H9 (cell line): ENCODE measurements at regions not wholly inside any gene's neighbourhood (a gene's known extent, or its start where the extent isn't known, plus 50 kb on each side); places are given as distances from the start of the nearest gene placed in this dataset.

ENCODE experiments used
- DNase-seq: peaks from one replicate; pipeline ENCODE4 v3.0.0-alpha.2; 2017
- H2AFZ ChIP-seq: one replicate; pipeline ENCODE4 v1.6.1; 2013; ENCODE audit warnings: mild to moderate bottlenecking, low read length, control low read depth, moderate library complexity
- H2AK5ac ChIP-seq: 2 replicates; pipeline ENCODE4 v1.6.1; 2013; ENCODE audit warnings: low read length, control low read depth, mixed read lengths; ENCODE audit not compliant: insufficient read length
- H2BK120ac ChIP-seq: one replicate; pipeline ENCODE4 v1.6.1; 2013; ENCODE audit warnings: low read depth, mild to moderate bottlenecking, low read length, control low read depth, inconsistent platforms; ENCODE audit not compliant: poor library complexity, severe bottlenecking
- H2BK12ac ChIP-seq: 2 replicates; pipeline ENCODE4 v1.6.1; 2013; ENCODE audit warnings: low read length, control low read depth, mixed read lengths, low read depth; ENCODE audit not compliant: insufficient read length
- H2BK15ac ChIP-seq: 2 replicates; pipeline ENCODE4 v1.6.1; 2013; ENCODE audit warnings: low read depth, low read length, control low read depth
- H2BK20ac ChIP-seq: one replicate; pipeline ENCODE4 v1.6.1; 2013; ENCODE audit warnings: low read depth, mild to moderate bottlenecking, low read length, control low read depth, inconsistent platforms; ENCODE audit not compliant: poor library complexity, severe bottlenecking
- H2BK5ac ChIP-seq: 2 replicates; pipeline ENCODE4 v1.6.1; 2013; ENCODE audit warnings: low read length, control low read depth, mixed read lengths; ENCODE audit not compliant: insufficient read length
- H3K14ac ChIP-seq: 2 replicates; pipeline ENCODE4 v1.6.1; 2013; ENCODE audit warnings: low read length, control low read depth; ENCODE audit not compliant: insufficient read depth
- H3K18ac ChIP-seq: 2 replicates; pipeline ENCODE4 v1.6.1; 2013; ENCODE audit warnings: low read depth, mild to moderate bottlenecking, mixed read lengths, low read length, control low read depth; ENCODE audit not compliant: insufficient read length
- H3K23ac ChIP-seq: 2 replicates; pipeline ENCODE4 v1.6.1; 2013; ENCODE audit warnings: low read length, control low read depth, mixed read lengths, low read depth; ENCODE audit not compliant: insufficient read length
- H3K23me2 ChIP-seq: 2 replicates; pipeline ENCODE4 v1.6.1; 2013; ENCODE audit warnings: low read depth, mild to moderate bottlenecking, mixed read lengths, low read length, control low read depth; ENCODE audit not compliant: insufficient read length, poor library complexity, severe bottlenecking
- H3K27ac ChIP-seq: 2 replicates; pipeline ENCODE4 v1.5.1; 2013; ENCODE audit warnings: low read length, control low read depth, mixed read lengths, low read depth; ENCODE audit not compliant: insufficient read length
- H3K27me3 ChIP-seq: 2 replicates; pipeline ENCODE4 v1.6.1; 2013; ENCODE audit warnings: low read length, control low read depth, inconsistent platforms; ENCODE audit not compliant: insufficient read depth
- H3K4ac ChIP-seq: 2 replicates; pipeline ENCODE4 v1.6.1; 2013; ENCODE audit warnings: low read depth, mild to moderate bottlenecking, control low read depth, inconsistent platforms, low read length, moderate library complexity
- H3K4me1 ChIP-seq: 2 replicates; pipeline ENCODE4 v1.6.1; 2013; ENCODE audit warnings: low read length, control low read depth, inconsistent platforms; ENCODE audit not compliant: insufficient read depth
- H3K4me2 ChIP-seq: 2 replicates; pipeline ENCODE4 v1.6.1; 2013; ENCODE audit warnings: low read length, control low read depth, mixed read lengths; ENCODE audit not compliant: insufficient read length, insufficient read depth
- H3K56ac ChIP-seq: 2 replicates; pipeline ENCODE4 v1.6.1; 2013; ENCODE audit warnings: low read depth, mild to moderate bottlenecking, mixed read lengths, low read length, control low read depth; ENCODE audit not compliant: insufficient read length
- H3K79me1 ChIP-seq: 2 replicates; pipeline ENCODE4 v1.6.1; 2013; ENCODE audit warnings: low read depth, mild to moderate bottlenecking, moderate library complexity, low read length, control low read depth, inconsistent platforms; ENCODE audit not compliant: insufficient read depth, poor library complexity, severe bottlenecking
- H3K79me2 ChIP-seq: 2 replicates; pipeline ENCODE4 v1.6.1; 2013; ENCODE audit warnings: low read length, control low read depth, inconsistent platforms; ENCODE audit not compliant: insufficient read depth
- H3K9ac ChIP-seq: 2 replicates; pipeline ENCODE4 v1.6.1; 2013; ENCODE audit warnings: low read length, control low read depth, mixed read lengths; ENCODE audit not compliant: insufficient read length; ENCODE audit errors: extremely low read depth
- H3K9me3 ChIP-seq: one replicate; pipeline ENCODE4 v1.6.1; 2013; ENCODE audit warnings: low read depth, low read length, inconsistent platforms; ENCODE audit not compliant: control insufficient read depth
- H3T11ph ChIP-seq: one replicate; pipeline ENCODE4 v1.6.1; 2013; ENCODE audit warnings: mild to moderate bottlenecking, low read length, control low read depth, inconsistent platforms
- H4K20me1 ChIP-seq: one replicate; pipeline ENCODE4 v1.6.1; 2013; ENCODE audit not compliant: control insufficient read depth, insufficient read length, insufficient read depth
- H4K5ac ChIP-seq: 2 replicates; pipeline ENCODE4 v1.6.1; 2013; ENCODE audit warnings: low read depth, mild to moderate bottlenecking, mixed read lengths, low read length, control low read depth; ENCODE audit not compliant: insufficient read length
- H4K8ac ChIP-seq: replicated peaks from 2 replicates; pipeline ENCODE4 v1.6.1; 2013; ENCODE audit warnings: low read length, control low read depth, mixed read lengths, low read depth; ENCODE audit not compliant: insufficient read length
- H4K91ac ChIP-seq: 2 replicates; pipeline ENCODE4 v1.6.1; 2013; ENCODE audit warnings: low read depth, mild to moderate bottlenecking, moderate library complexity, mixed read lengths, low read length, control low read depth; ENCODE audit not compliant: insufficient read length
- H3K27ac Mint-ChIP-seq, 3 experiments: 2 replicates in 2 of 3; 3 replicates in 1 of 3; pipeline ENCODE4 v1.8.0; 2020 to 2021; ENCODE audit warnings: mixed read lengths in 3 of 3, mild to moderate bottlenecking in 1 of 3, moderate library complexity in 1 of 3
- H3K27me3 Mint-ChIP-seq: 2 replicates; pipeline ENCODE4 v1.8.0; 2021; ENCODE audit warnings: low read depth, mild to moderate bottlenecking, moderate library complexity, mixed read lengths
- H3K36me3 Mint-ChIP-seq, 3 experiments: 2 replicates in 2 of 3; 3 replicates in 1 of 3; pipeline ENCODE4 v1.8.0; 2020 to 2021; ENCODE audit warnings: low read depth in 3 of 3, mixed read lengths in 3 of 3; ENCODE audit not compliant: insufficient read depth in 1 of 3
- H3K4me1 Mint-ChIP-seq, 2 experiments: 2 replicates each; pipeline ENCODE4 v1.8.0; 2020; ENCODE audit warnings: mixed read lengths in 2 of 2
- H3K4me3 Mint-ChIP-seq, 2 experiments: 2 replicates in 1 of 2; 3 replicates in 1 of 2; pipeline ENCODE4 v1.8.0; 2020 to 2021; ENCODE audit warnings: mild to moderate bottlenecking in 2 of 2, mixed read lengths in 2 of 2, moderate library complexity in 1 of 2
- H3K9me3 Mint-ChIP-seq, 2 experiments: 2 replicates in 1 of 2; 3 replicates in 1 of 2; pipeline ENCODE4 v1.8.0; 2020; ENCODE audit warnings: mild to moderate bottlenecking in 2 of 2, mixed read lengths in 2 of 2, moderate library complexity in 1 of 2
- WGBS: extraction: QIAGEN DNeasy Blood & Tissue Kit; methylation state at CpG from one replicate; pipeline ENCODE4 v1.1.7; 2013; ENCODE audit warnings: missing lambda C conversion rate, low lambda C conversion rate, mixed read lengths; ENCODE audit not compliant: insufficient read length; ENCODE audit errors: extremely low coverage; 5-methylcytosine and 5-hydroxymethylcytosine counted together
- TF ChIP-seq, protein P1 (sequence below): fragments of 200-600 bp; sonication (generic); conservative IDR thresholded peaks from 3 replicates; pipeline ENCODE4 v1.8.0; 2021; ENCODE audit warnings: antibody characterized with exemption, mild to moderate bottlenecking

DNA sequence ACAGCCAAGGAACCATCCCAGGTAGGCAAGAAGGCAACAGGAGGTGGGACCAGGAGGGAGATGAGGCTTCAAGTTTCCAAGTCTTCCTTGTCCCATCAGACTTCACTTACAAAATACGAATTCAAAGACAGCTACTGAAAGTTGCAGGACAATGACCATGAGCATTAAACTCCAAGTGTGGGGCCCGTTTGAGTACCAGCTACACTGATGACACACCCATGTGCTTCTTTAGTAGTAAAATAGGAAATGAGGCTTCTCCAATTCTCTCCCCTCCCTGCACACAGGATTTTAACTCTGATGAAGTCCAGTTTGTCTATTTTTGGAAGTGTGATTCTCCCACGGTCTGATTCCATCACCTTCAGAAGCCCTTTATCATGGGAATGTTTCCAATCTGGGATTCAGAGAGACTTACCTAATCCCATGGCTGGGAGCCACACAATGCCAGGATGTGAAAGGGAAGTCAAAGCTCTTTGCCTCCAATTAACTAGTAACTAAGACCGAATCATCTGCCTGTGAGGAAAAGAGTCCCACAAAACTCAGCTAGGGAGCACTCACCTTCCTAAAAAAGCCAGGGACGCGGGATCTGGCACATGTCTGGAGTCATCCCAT, 222.8 kb upstream of the MSX2 start:
- no peak for DNase-seq
- H4K8ac ChIP-seq: no peak overlapping the region
- H3K27me3 Mint-ChIP-seq: peaks cover 16% of the 10 kb centered on the region
- H4K20me1 ChIP-seq: no peaks in the 10 kb centered on the region
- peaks cover 34 to 38% of the 10 kb centered on the region in 2 experiments for H3K9me3 Mint-ChIP-seq
- H3K27ac Mint-ChIP-seq: no peak overlapping the region
- no peak overlapping the region for H3K56ac ChIP-seq
- no peak overlapping the region for H2BK15ac ChIP-seq
- peaks cover 8 to 28% (median 13%) of the 10 kb centered on the region in 3 experiments; a peak in 6 of 7 replicates for H3K36me3 Mint-ChIP-seq
- H3K4me3 Mint-ChIP-seq: no peak overlapping the region
- no peak overlapping the region for H2BK5ac ChIP-seq
- H3T11ph ChIP-seq: no peak overlapping the region
- peaks cover 12% of the 10 kb centered on the region for H3K9me3 ChIP-seq
- no peak overlapping the region for H2BK20ac ChIP-seq
- no peak overlapping the region for H4K91ac ChIP-seq
- H2BK120ac ChIP-seq: no peak overlapping the region
- H3K79me2 ChIP-seq: no peaks in the 10 kb centered on the region
- no peak overlapping the region for H3K14ac ChIP-seq
- WGBS: no CpG with 5 or more reads among the region's 6 CpGs
- TF ChIP-seq, protein P1, sequence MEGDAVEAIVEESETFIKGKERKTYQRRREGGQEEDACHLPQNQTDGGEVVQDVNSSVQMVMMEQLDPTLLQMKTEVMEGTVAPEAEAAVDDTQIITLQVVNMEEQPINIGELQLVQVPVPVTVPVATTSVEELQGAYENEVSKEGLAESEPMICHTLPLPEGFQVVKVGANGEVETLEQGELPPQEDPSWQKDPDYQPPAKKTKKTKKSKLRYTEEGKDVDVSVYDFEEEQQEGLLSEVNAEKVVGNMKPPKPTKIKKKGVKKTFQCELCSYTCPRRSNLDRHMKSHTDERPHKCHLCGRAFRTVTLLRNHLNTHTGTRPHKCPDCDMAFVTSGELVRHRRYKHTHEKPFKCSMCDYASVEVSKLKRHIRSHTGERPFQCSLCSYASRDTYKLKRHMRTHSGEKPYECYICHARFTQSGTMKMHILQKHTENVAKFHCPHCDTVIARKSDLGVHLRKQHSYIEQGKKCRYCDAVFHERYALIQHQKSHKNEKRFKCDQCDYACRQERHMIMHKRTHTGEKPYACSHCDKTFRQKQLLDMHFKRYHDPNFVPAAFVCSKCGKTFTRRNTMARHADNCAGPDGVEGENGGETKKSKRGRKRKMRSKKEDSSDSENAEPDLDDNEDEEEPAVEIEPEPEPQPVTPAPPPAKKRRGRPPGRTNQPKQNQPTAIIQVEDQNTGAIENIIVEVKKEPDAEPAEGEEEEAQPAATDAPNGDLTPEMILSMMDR: no peak
- H3K9ac ChIP-seq: no peak overlapping the region
- no peak overlapping the region for H2AK5ac ChIP-seq
- H2AFZ ChIP-seq: no peak overlapping the region
- no peak overlapping the region for H3K23ac ChIP-seq
- H3K23me2 ChIP-seq: no peaks in the 10 kb centered on the region
- no peak overlapping the region for H3K18ac ChIP-seq
- H3K27ac ChIP-seq: no peak overlapping the region
- no peaks in the 10 kb centered on the region for H3K79me1 ChIP-seq
- H4K5ac ChIP-seq: no peak overlapping the region
- no peaks in the 10 kb centered on the region for H3K27me3 ChIP-seq
- H3K4me1 Mint-ChIP-seq: no peaks in the 10 kb centered on the region; a peak in 1 of 4 replicates
- H3K4me2 ChIP-seq: no peak overlapping the region
- no peak overlapping the region for H3K4ac ChIP-seq
- H3K4me1 ChIP-seq: no peaks in the 10 kb centered on the region
- H2BK12ac ChIP-seq: no peak overlapping the region
